PC-3 (cell line): ENCODE measurements at regions not wholly inside any gene's neighbourhood (a gene's known extent, or its start where the extent isn't known, plus 50 kb on each side); places are given as distances from the start of the nearest gene placed in this dataset.

ENCODE experiments used
- ATAC-seq: fragments of 200-7000 bp; cut with Tn5 transposase; 2 replicates; pipeline ENCODE4 v1.9.1; 2020; ENCODE audit warnings: mild to moderate bottlenecking, moderate library complexity
- BruUV-seq: library from RNA; stranded (reverse); fragments of 400-500 nt; replicated peaks from 2 replicates; lab custom pipeline; 2021; lab: Mats Ljungman, UMichigan
- CTCF ChIA-PET: fragments of 300-600 bp; sonication (Branson Sonifier 250); formaldehyde crosslinking; loops from one replicate; lab custom pipeline; 2022; ENCODE audit warnings: antibody characterized with exemption; lab: Charles Lee
- POLR2A ChIA-PET: fragments of 300-600 bp; sonication (Branson Sonifier 250); formaldehyde crosslinking; loops from one replicate; lab custom pipeline; 2022; ENCODE audit warnings: antibody characterized with exemption; ENCODE audit not compliant: unreplicated experiment; lab: Charles Lee
- DNase-seq: peaks from one replicate; pipeline ENCODE4 v3.0.0-alpha.2; 2015
- H2AFZ ChIP-seq: fragments of 300-600 bp; sonication (generic); 2 replicates; pipeline ENCODE4 v1.6.0; 2016; ENCODE audit warnings: antibody characterized with exemption, low read length
- H3F3A ChIP-seq: fragments of 300-600 bp; sonication (generic); one replicate; pipeline ENCODE4 v1.6.0; 2017; ENCODE audit warnings: antibody characterized with exemption, low read length, control low read depth, mild to moderate bottlenecking; ENCODE audit not compliant: unreplicated experiment
- H3K27ac ChIP-seq: fragments of 300-600 bp; sonication (generic); 2 replicates; pipeline ENCODE4 v1.5.1; 2016; ENCODE audit warnings: mild to moderate bottlenecking, low read length
- H3K27me3 ChIP-seq: fragments of 300-600 bp; sonication (generic); 2 replicates; pipeline ENCODE4 v1.6.1; 2016; ENCODE audit warnings: low read length, mixed read lengths
- H3K36me3 ChIP-seq: fragments of 300-600 bp; sonication (generic); 2 replicates; pipeline ENCODE4 v1.6.1; 2016; ENCODE audit warnings: low read depth, mixed run types, low read length, mixed read lengths
- H3K4me1 ChIP-seq: fragments of 300-600 bp; sonication (generic); 2 replicates; pipeline ENCODE4 v1.5.1; 2016; ENCODE audit warnings: low read length; ENCODE audit not compliant: insufficient read depth
- H3K4me2 ChIP-seq: fragments of 300-600 bp; sonication (generic); 2 replicates; pipeline ENCODE4 v1.6.0; 2016; ENCODE audit warnings: low read length
- H3K4me3 ChIP-seq: fragments of 300-600 bp; sonication (generic); 2 replicates; pipeline ENCODE4 v1.5.1; 2016; ENCODE audit warnings: mild to moderate bottlenecking, low read length, mixed read lengths
- H3K79me2 ChIP-seq: fragments of 300-600 bp; sonication (generic); 2 replicates; pipeline ENCODE4 v1.6.1; 2017; ENCODE audit warnings: low read length, mixed read lengths
- H3K9ac ChIP-seq: fragments of 300-600 bp; sonication (generic); 2 replicates; pipeline ENCODE4 v1.6.0; 2016; ENCODE audit warnings: mild to moderate bottlenecking, low read length
- H3K9me2 ChIP-seq: fragments of 300-600 bp; sonication (generic); replicated peaks from 2 replicates; pipeline ENCODE4 v1.6.1; 2016; ENCODE audit warnings: mixed run types, low read length, mixed read lengths
- H3K9me3 ChIP-seq: fragments of 300-600 bp; sonication (generic); 2 replicates; pipeline ENCODE4 v1.6.1; 2016; ENCODE audit warnings: low read length, mixed read lengths
- H4K20me1 ChIP-seq: fragments of 300-600 bp; sonication (generic); 2 replicates; pipeline ENCODE4 v1.6.1; 2016; ENCODE audit warnings: low read length, mixed read lengths
- EZH2 ChIP-seq: fragments of 300-600 bp; sonication (generic); IDR thresholded peaks from one replicate; pipeline ENCODE4 v1.6.1; 2017; ENCODE audit warnings: antibody characterized with exemption, mild to moderate bottlenecking, low read length; ENCODE audit not compliant: unreplicated experiment
- EZH2phosphoT487 ChIP-seq: fragments of 300-600 bp; sonication (generic); IDR thresholded peaks from 2 replicates; pipeline ENCODE4 v1.6.1; 2018; ENCODE audit warnings: mild to moderate bottlenecking, antibody characterized with exemption, low read length, borderline replicate concordance
- intact Hi-C: fragments of 100-400 bp; cut with micrococcal nuclease; formaldehyde crosslinking; loops from 2 replicates; pipeline ENCODE4 v1.9.0; 2023
- TF ChIP-seq, protein P1 (sequence below): fragments of 300-600 bp; sonication (generic); conservative IDR thresholded peaks from 2 replicates; pipeline ENCODE4 v1.5.1; 2017; ENCODE audit warnings: antibody characterized with exemption, low read depth, mild to moderate bottlenecking, low read length

DNA sequence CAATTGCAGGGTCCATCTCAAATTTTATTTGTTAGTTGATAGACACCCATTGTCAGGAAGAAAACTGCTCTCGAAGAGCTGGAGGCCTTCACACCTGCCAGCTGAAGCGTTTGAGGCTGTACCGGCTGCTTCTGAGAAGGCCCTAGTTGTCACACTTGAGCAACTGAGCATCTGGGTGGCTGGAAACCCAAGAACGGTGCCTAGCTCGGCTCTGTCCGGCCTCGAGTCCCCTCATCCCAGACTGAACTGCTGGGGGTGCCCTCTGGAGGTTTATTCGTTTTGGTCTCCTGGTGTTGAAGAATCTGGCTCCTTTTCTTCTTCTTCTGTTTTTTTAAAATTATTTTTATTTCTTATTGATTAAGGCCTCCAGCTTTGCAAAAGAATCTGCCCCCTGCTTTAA lies 59.3 kb upstream of the EXOC6 start:
- no peak for DNase-seq
- Histone ChIP-seq H2AFZ (no peak overlapping the region), H3K36me3 (no peaks in the 10 kb centered on the region), H4K20me1 (no peaks in the 10 kb centered on the region), H3K4me1 (no peaks in the 10 kb centered on the region), H3K9me3 (no peaks in the 10 kb centered on the region), H3K9ac (no peak overlapping the region), H3K9me2 (no peaks in the 10 kb centered on the region), H3K27me3 (no peaks in the 10 kb centered on the region), H3K79me2 (no peaks in the 10 kb centered on the region), H3K4me3 (no peak overlapping the region), H3F3A (no peaks in the 10 kb centered on the region), H3K4me2 (no peak overlapping the region), H3K27ac (no peak overlapping the region)
- CTCF ChIA-PET = no interaction called here
- TF ChIP-seq, protein P1, sequence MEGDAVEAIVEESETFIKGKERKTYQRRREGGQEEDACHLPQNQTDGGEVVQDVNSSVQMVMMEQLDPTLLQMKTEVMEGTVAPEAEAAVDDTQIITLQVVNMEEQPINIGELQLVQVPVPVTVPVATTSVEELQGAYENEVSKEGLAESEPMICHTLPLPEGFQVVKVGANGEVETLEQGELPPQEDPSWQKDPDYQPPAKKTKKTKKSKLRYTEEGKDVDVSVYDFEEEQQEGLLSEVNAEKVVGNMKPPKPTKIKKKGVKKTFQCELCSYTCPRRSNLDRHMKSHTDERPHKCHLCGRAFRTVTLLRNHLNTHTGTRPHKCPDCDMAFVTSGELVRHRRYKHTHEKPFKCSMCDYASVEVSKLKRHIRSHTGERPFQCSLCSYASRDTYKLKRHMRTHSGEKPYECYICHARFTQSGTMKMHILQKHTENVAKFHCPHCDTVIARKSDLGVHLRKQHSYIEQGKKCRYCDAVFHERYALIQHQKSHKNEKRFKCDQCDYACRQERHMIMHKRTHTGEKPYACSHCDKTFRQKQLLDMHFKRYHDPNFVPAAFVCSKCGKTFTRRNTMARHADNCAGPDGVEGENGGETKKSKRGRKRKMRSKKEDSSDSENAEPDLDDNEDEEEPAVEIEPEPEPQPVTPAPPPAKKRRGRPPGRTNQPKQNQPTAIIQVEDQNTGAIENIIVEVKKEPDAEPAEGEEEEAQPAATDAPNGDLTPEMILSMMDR = no peak
- TF ChIP-seq EZH2 = no peak
- TF ChIP-seq EZH2phosphoT487 = no peak
- intact Hi-C loops = no loop called here
- POLR2A ChIA-PET = no interaction called here
- no peak for ATAC-seq
- no TSS peak for BruUV-seq

- H2AFZ ChIP-seq = no peak overlapping the region
- no peaks in the 10 kb centered on the region for H3K36me3 ChIP-seq
- H3K4me2 ChIP-seq = no peak overlapping the region
- no peaks in the 10 kb centered on the region for H3F3A ChIP-seq
- CTCF ChIA-PET = no interaction called here
- H3K9me3 ChIP-seq = no peaks in the 10 kb centered on the region
- intact Hi-C loops = no loop called here
- TF ChIP-seq, protein P1 = no peak
- TF ChIP-seq EZH2 (no peak), EZH2phosphoT487 (no peak)
- H4K20me1 ChIP-seq = no peaks in the 10 kb centered on the region
- H3K9ac ChIP-seq = no peak overlapping the region
- H3K79me2 ChIP-seq = no peaks in the 10 kb centered on the region
- POLR2A ChIA-PET = no interaction called here
- H3K27me3 ChIP-seq = no peaks in the 10 kb centered on the region
- H3K27ac ChIP-seq = no peak overlapping the region
- no TSS peak for BruUV-seq
- H3K4me1 ChIP-seq = no peaks in the 10 kb centered on the region
- H3K4me3 ChIP-seq = no peak overlapping the region
- no peak for DNase-seq
- H3K9me2 ChIP-seq = no peaks in the 10 kb centered on the region
- ATAC-seq = no peak
Observed at GRCh38 chr10:92789786-92790185, 58.5 kb upstream of the EXOC6 start.

DNA sequence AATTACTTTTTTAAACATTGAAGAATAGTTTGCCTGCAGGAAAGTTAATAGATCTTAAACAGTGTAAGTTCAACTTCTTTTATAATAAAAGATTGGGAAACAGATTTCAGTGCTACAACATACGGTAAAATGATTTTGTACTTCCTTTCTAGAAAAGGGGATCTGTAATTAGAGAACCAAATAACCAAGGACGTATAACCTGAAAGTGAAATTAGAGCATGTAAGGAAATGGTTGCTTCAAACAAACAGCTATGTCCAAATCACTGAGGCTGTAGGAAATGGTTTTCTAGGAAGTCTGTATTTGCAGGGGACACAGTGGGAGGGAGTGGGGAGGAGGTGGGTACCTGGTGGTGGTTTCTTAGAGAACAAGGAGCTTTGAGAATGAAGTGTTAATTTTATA lies 57.9 kb upstream of the EXOC6 start:
- Histone ChIP-seq H2AFZ (no peak overlapping the region), H3K36me3 (no peaks in the 10 kb centered on the region), H3K27ac (no peak overlapping the region), H3K79me2 (no peaks in the 10 kb centered on the region), H3K4me3 (no peak overlapping the region), H3F3A (no peaks in the 10 kb centered on the region), H3K9me3 (no peaks in the 10 kb centered on the region), H3K9ac (no peak overlapping the region), H3K4me2 (no peak overlapping the region), H4K20me1 (no peaks in the 10 kb centered on the region), H3K27me3 (no peaks in the 10 kb centered on the region), H3K4me1 (no peaks in the 10 kb centered on the region), H3K9me2 (no peaks in the 10 kb centered on the region)
- DNase-seq (no peak), ATAC-seq (no peak)
- CTCF ChIA-PET = no interaction called here
- no peak for TF ChIP-seq EZH2phosphoT487
- no peak for TF ChIP-seq EZH2
- TF ChIP-seq, protein P1 = no peak
- intact Hi-C loops = no loop called here
- POLR2A ChIA-PET = no interaction called here
- BruUV-seq = no TSS peak
